Suprapubic skin (tissue), 4 donors: ENCODE measurements at regions not wholly inside any gene's neighbourhood (a gene's known extent, or its start where the extent isn't known, plus 50 kb on each side); places are given as distances from the start of the nearest gene placed in this dataset.

ENCODE experiments used
- CTCF ChIP-seq, 2 donors: fragments of 200-600 bp in 1 of 2; fragments of 450-650 bp in 1 of 2; sonication (generic) in 1 of 2; IDR thresholded peaks; one replicate each; pipeline ENCODE4 v1.5.1; 2016 to 2019; ENCODE audit warnings: antibody characterized with exemption in 2 of 2, mild to moderate bottlenecking in 1 of 2, moderate library complexity in 1 of 2
- POLR2A ChIP-seq, 2 donors: fragments of 450-650 bp; IDR thresholded peaks; one replicate each; pipeline ENCODE4 v1.6.1; 2017; ENCODE audit warnings: antibody characterized with exemption in 2 of 2, mild to moderate bottlenecking in 2 of 2, moderate library complexity in 2 of 2
- POLR2AphosphoS5 ChIP-seq, 3 donors: sonication (generic); formaldehyde crosslinking; IDR thresholded peaks; one replicate each; pipeline ENCODE4 v1.6.1; 2017; ENCODE audit warnings: antibody characterized with exemption in 3 of 3

DNA sequence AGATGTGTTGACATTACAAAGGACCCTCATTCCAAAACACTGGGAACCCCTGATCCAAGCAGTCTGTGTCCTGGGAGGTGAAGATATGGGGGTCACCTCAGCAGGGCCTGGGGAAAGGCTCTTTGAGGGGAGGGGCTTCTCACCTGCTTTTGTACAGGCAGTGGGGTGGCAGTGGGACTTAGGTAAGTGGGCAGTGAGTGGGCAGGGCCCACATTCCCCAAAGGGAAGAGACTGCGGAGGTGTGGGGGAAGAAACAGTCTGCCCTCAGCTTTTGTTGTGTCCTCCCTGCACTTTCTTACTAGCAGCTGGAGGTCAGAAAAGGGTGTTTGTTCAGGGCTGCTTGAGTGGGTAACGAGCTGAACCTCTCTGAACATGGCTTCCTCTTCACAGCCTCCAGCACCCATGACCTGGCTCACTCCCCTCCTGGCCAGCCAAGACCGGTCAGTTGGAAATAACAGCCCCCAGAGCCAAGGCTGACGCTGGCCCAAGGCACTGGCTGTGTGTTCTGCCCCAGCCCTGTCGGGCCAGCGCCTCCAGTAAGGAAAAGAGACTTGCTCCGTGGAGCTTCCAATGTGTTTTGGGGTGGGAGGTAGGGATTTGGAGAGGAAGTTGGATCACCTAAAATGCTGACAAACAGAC lies 173.5 kb downstream of the PSMG1 start:
- TF ChIP-seq POLR2AphosphoS5 (IDR thresholded peaks at IDR 0.05) (no peak), CTCF (IDR thresholded peaks at IDR 0.05) (no peak), POLR2A (IDR thresholded peaks at IDR 0.05) (no peak)
